GM12878 (cell line): ENCODE measurements at regions not wholly inside any gene's neighbourhood (a gene's known extent, or its start where the extent isn't known, plus 50 kb on each side); places are given as distances from the start of the nearest gene placed in this dataset.

ENCODE experiments used
- ATAC-seq: fragments of 200-7000 bp; cut with Tn5 transposase; 3 replicates; pipeline ENCODE4 v1.9.1; 2020; ENCODE audit warnings: mild to moderate bottlenecking, moderate library complexity
- BruUV-seq: library from RNA; stranded (reverse); fragments of 400-500 nt; replicated peaks from 2 replicates; lab custom pipeline; 2021; lab: Mats Ljungman, UMichigan
- CTCF ChIA-PET: fragments of 300-600 bp; sonication (Branson Sonifier 250); formaldehyde crosslinking; extraction: SDS; loops from one replicate; lab custom pipeline; 2021; ENCODE audit warnings: inconsistent platforms; lab: Yijun Ruan, JAX
- POLR2A ChIA-PET: fragments of 350-600 bp; formaldehyde crosslinking; extraction: SDS; loops from one replicate; lab custom pipeline; 2021; ENCODE audit warnings: inconsistent platforms; lab: Charles Lee
- RAD21 ChIA-PET: fragments of 300-600 bp; sonication (Branson Sonifier 250); formaldehyde crosslinking; loops from one replicate; lab custom pipeline; 2023; ENCODE audit warnings: antibody characterized with exemption; ENCODE audit not compliant: unreplicated experiment; lab: Charles Lee
- SMC1A ChIA-PET: fragments of 300-600 bp; sonication (Branson Sonifier 250); formaldehyde crosslinking; loops from one replicate; lab custom pipeline; 2023; ENCODE audit not compliant: unreplicated experiment, uncharacterized antibody; lab: Charles Lee
- DNase-seq: peaks from one replicate; pipeline ENCODE4 v3.0.0-alpha.2; 2011; ENCODE audit warnings: low read depth, low spot score
- FAIRE-seq: peaks from 3 replicates; lab custom pipeline; 2011; peaks lifted over from hg19 to GRCh38; lab: Jason Lieb, UNC
- H2AFZ ChIP-seq: 2 replicates; pipeline ENCODE4 v1.6.0; 2011; ENCODE audit warnings: low read depth, low read length, control low read depth; ENCODE audit not compliant: control insufficient read depth
- H3K27ac ChIP-seq: 2 replicates; pipeline ENCODE4 v1.5.1; 2011; ENCODE audit warnings: control low read depth; ENCODE audit not compliant: control insufficient read depth, insufficient read depth
- H3K27me3 ChIP-seq, 2 experiments: replicated peaks in 1 of 2; 2 replicates each; pipeline versions ENCODE4 v1.6.0 to v1.6.1; 2011; ENCODE audit warnings: low read length in 1 of 2; ENCODE audit not compliant: control insufficient read depth in 2 of 2, insufficient read depth in 2 of 2
- H3K36me3 ChIP-seq, 2 experiments: 2 replicates each; pipeline ENCODE4 v1.5.1; 2011; ENCODE audit warnings: low read length in 1 of 2; ENCODE audit not compliant: control insufficient read depth in 2 of 2, insufficient read depth in 2 of 2
- H3K4me1 ChIP-seq: 2 replicates; pipeline ENCODE4 v1.6.1; 2011; ENCODE audit warnings: mild to moderate bottlenecking, low read length, moderate library complexity, mixed read lengths; ENCODE audit not compliant: control insufficient read depth, insufficient read depth
- H3K4me2 ChIP-seq: 2 replicates; pipeline ENCODE4 v1.6.0; 2011; ENCODE audit warnings: control low read depth; ENCODE audit not compliant: control insufficient read depth, insufficient read depth
- H3K4me3 ChIP-seq: fragments of 200-600 bp; sonication (generic); 2 replicates; pipeline ENCODE4 v1.5.1; 2016
- H3K79me2 ChIP-seq: 2 replicates; pipeline ENCODE4 v1.6.0; 2011; ENCODE audit warnings: low read length; ENCODE audit not compliant: control insufficient read depth, insufficient read depth
- H3K9ac ChIP-seq: 2 replicates; pipeline ENCODE4 v1.8.0; 2011; ENCODE audit warnings: low read length, control low read depth, mixed read lengths; ENCODE audit not compliant: control insufficient read depth, insufficient read depth
- H3K9me3 ChIP-seq: replicated peaks from 3 replicates; pipeline ENCODE4 v1.5.1; 2011; ENCODE audit warnings: mild to moderate bottlenecking, low read length; ENCODE audit not compliant: control insufficient read depth, insufficient read depth
- H4K20me1 ChIP-seq: 2 replicates; pipeline ENCODE4 v1.6.0; 2011; ENCODE audit not compliant: control insufficient read depth, insufficient read depth
- BHLHE40 ChIP-seq, 2 experiments: fragments of 450-650 bp in 1 of 2; IDR thresholded peaks; 2 replicates each; pipeline ENCODE4 v1.6.1; 2011 to 2017; ENCODE audit warnings: low read depth in 2 of 2, borderline replicate concordance in 1 of 2, improper control_type of control experiment in 1 of 2, low read length in 1 of 2, mild to moderate bottlenecking in 1 of 2
- BRCA1 ChIP-seq: IDR thresholded peaks from 2 replicates; pipeline ENCODE4 v1.6.1; 2011; ENCODE audit warnings: low read depth, low read length, improper control_type of control experiment
- CEBPB ChIP-seq, 2 experiments: fragments of 150-350 bp in 1 of 2; IDR thresholded peaks; 2 replicates each; pipeline ENCODE4 v1.6.1; 2012 to 2014; ENCODE audit warnings: low read depth in 2 of 2, low read length in 2 of 2, borderline replicate concordance in 1 of 2, inconsistent platforms in 1 of 2
- CHD1 ChIP-seq: IDR thresholded peaks from 2 replicates; pipeline ENCODE4 v1.6.1; 2012; ENCODE audit warnings: low read depth, low read length, improper control_type of control experiment
- CHD4 ChIP-seq: fragments of 200-600 bp; sonication (generic); IDR thresholded peaks from 2 replicates; pipeline ENCODE4 v1.6.1; 2016; ENCODE audit warnings: mild to moderate bottlenecking
- HDAC2 ChIP-seq: fragments of 200-600 bp; sonication (generic); IDR thresholded peaks from 2 replicates; pipeline ENCODE4 v1.6.1; 2017
- MYC ChIP-seq: IDR thresholded peaks from 2 replicates; pipeline ENCODE4 v1.6.1; 2011; ENCODE audit warnings: mild to moderate bottlenecking, low read length, moderate library complexity, inconsistent platforms; ENCODE audit not compliant: insufficient read depth, insufficient replicate concordance, insufficient read length, severe bottlenecking
- NFIC ChIP-seq: IDR thresholded peaks from 2 replicates; pipeline ENCODE4 v1.6.1; 2012; ENCODE audit warnings: low read depth, mild to moderate bottlenecking, inconsistent platforms, low read length, moderate library complexity
- SMARCA5 ChIP-seq: fragments of 450-650 bp; IDR thresholded peaks from 2 replicates; pipeline ENCODE4 v1.6.1; 2017; ENCODE audit warnings: mild to moderate bottlenecking
- SMC3 ChIP-seq: IDR thresholded peaks from 2 replicates; pipeline ENCODE4 v1.6.1; 2011; ENCODE audit warnings: low read length, improper control_type of control experiment, borderline replicate concordance
- SUPT20H ChIP-seq: IDR thresholded peaks from 2 replicates; pipeline ENCODE4 v1.6.1; 2011; ENCODE audit warnings: low read depth, mild to moderate bottlenecking, low read length, moderate library complexity, borderline replicate concordance; ENCODE audit not compliant: control insufficient read depth
- ZNF622 ChIP-seq: fragments of 450-650 bp; IDR thresholded peaks from 2 replicates; pipeline ENCODE4 v1.6.1; 2017; ENCODE audit warnings: mild to moderate bottlenecking, inconsistent platforms
- WGBS: methylation state at CpG from one replicate; pipeline ENCODE4 v1.1.6; 2016; ENCODE audit warnings: low lambda C conversion rate; ENCODE audit not compliant: insufficient replicate concordance, insufficient coverage; ENCODE audit errors: missing lambda C conversion rate; 5-methylcytosine and 5-hydroxymethylcytosine counted together
- in situ Hi-C: fragments of 300-500 bp; cut with MboI; formaldehyde crosslinking; loops from 9 replicates; pipeline ENCODE4 v1.14.3; 2018; ENCODE audit warnings: mixed read lengths
- intact Hi-C: fragments of 100-400 bp; cut with micrococcal nuclease; formaldehyde crosslinking; loops from one replicate; pipeline ENCODE4 v1.14.2; 2022; ENCODE audit not compliant: unreplicated experiment
- TF ChIP-seq, protein P1 (sequence below): fragments of 450-650 bp; formaldehyde crosslinking; IDR thresholded peaks from 2 replicates; pipeline ENCODE4 v1.4.0; 2022; ENCODE audit warnings: mild to moderate bottlenecking, moderate library complexity
- TF ChIP-seq, protein P2 (sequence below): IDR thresholded peaks from 2 replicates; pipeline ENCODE4 v1.6.1; 2011; ENCODE audit warnings: mild to moderate bottlenecking, low read depth, low read length, moderate library complexity; ENCODE audit not compliant: insufficient replicate concordance
- TF ChIP-seq, protein P3 (sequence below): IDR thresholded peaks from 2 replicates; pipeline ENCODE4 v1.6.1; 2012; ENCODE audit warnings: low read depth, low read length, improper control_type of control experiment
- TF ChIP-seq, protein P4 (sequence below): fragments of 450-650 bp; IDR thresholded peaks from 2 replicates; pipeline ENCODE4 v1.6.1; 2017; ENCODE audit warnings: low read depth, mild to moderate bottlenecking, moderate library complexity

DNA sequence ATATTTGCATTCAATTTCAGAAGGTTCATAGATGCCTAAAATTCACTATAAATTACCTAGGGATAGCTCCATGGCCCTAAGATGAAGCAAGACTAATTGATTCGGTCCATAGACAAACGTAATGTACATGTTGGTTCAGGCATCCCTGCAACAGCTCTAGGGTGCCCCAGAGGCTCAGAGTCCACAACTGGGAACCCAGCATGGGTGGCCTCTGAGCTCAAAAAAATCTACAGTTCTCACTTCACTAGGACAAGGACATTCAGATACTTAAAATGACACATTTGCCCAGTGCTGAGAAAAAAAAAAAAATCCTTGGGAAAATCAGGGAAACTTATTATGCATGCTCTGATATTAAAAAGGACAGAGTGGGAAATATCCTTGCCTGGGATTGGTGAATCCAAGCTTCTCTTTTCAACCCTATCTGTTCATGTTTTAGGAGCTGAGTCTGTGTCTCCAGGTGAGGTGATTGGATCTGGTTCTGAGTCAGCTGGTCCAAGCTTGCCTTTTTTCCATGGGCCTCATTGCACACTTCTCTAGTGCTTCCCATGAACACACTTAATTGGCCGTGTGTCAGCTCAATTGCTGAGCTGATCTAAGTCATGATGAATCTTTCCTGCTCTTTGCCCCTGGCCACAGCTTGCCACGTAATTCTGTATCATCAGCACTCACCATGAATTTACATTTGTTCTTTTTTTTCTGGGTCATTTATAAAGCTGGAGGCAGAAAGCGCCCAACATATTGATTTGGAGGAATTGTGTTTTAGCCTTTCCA, 116.3 kb upstream of the RCN1 start:
- no peak for ATAC-seq
- FAIRE-seq, result no peak
- CTCF ChIA-PET, result interaction anchor here (1.4 to 3.5 kb wide), 3 partner anchors 17 to 202 kb away, joined by 4 to 19 read pairs (median 4); no protein-coding TSS in a partner anchor
- H3K27ac ChIP-seq, result no peak overlapping the region
- WGBS, result 20% methylated on average over 5 of the region's 5 CpGs
- SMC1A ChIA-PET, result interaction anchor here (0.9 to 3.8 kb wide), 5 partner anchors 16 to 868 kb away, joined by 3 to 17 read pairs (median 5); no protein-coding TSS in a partner anchor
- H4K20me1 ChIP-seq, result no peaks in the 10 kb centered on the region
- H3K27me3 ChIP-seq, result peaks cover 0 to 2% of the 10 kb centered on the region in 2 experiments; a peak in 1 of 4 replicates
- intact Hi-C loops, result no loop called here
- H3K4me2 ChIP-seq, result no peak overlapping the region
- no peak overlapping the region for H2AFZ ChIP-seq
- no peaks in the 10 kb centered on the region for H3K79me2 ChIP-seq
- no peak for TF ChIP-seq MYC
- TF ChIP-seq, protein P1, sequence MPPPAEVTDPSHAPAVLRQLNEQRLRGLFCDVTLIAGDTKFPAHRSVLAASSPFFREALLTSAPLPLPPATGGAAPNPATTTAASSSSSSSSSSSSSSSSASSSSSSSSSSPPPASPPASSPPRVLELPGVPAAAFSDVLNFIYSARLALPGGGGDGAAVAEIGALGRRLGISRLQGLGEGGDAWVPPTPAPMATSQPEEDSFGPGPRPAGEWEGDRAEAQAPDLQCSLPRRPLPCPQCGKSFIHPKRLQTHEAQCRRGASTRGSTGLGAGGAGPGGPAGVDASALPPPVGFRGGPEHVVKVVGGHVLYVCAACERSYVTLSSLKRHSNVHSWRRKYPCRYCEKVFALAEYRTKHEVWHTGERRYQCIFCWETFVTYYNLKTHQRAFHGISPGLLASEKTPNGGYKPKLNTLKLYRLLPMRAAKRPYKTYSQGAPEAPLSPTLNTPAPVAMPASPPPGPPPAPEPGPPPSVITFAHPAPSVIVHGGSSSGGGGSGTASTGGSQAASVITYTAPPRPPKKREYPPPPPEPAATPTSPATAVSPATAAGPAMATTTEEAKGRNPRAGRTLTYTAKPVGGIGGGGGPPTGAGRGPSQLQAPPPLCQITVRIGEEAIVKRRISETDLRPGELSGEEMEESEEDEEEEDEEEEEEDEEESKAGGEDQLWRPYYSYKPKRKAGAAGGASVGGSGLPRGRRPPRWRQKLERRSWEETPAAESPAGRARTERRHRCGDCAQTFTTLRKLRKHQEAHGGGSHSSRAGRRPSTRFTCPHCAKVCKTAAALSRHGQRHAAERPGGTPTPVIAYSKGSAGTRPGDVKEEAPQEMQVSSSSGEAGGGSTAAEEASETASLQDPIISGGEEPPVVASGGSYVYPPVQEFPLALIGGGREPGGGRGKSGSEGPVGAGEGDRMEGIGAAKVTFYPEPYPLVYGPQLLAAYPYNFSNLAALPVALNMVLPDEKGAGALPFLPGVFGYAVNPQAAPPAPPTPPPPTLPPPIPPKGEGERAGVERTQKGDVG, result no peak
- TF ChIP-seq BHLHE40 (IDR thresholded peaks at IDR 0.05; ENCODE audit: borderline replicate concordance in 1 of 2, low read depth in 2 of 2, low read length in 1 of 2), result no peak
- no peak for TF ChIP-seq CHD4
- no peak for TF ChIP-seq SMARCA5
- no peak for TF ChIP-seq NFIC
- TF ChIP-seq HDAC2, result no peak
- TF ChIP-seq CEBPB (IDR thresholded peaks at IDR 0.05; ENCODE audit: borderline replicate concordance in 1 of 2, low read depth in 2 of 2, low read length in 2 of 2), result no peak
- no peak for TF ChIP-seq ZNF622
- TF ChIP-seq, protein P2, sequence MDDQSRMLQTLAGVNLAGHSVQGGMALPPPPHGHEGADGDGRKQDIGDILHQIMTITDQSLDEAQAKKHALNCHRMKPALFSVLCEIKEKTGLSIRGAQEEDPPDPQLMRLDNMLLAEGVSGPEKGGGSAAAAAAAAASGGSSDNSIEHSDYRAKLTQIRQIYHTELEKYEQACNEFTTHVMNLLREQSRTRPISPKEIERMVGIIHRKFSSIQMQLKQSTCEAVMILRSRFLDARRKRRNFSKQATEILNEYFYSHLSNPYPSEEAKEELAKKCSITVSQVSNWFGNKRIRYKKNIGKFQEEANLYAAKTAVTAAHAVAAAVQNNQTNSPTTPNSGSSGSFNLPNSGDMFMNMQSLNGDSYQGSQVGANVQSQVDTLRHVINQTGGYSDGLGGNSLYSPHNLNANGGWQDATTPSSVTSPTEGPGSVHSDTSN, result no peak
- TF ChIP-seq, protein P3, sequence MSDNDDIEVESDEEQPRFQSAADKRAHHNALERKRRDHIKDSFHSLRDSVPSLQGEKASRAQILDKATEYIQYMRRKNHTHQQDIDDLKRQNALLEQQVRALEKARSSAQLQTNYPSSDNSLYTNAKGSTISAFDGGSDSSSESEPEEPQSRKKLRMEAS, result no peak
- no peak for TF ChIP-seq SMC3
- no peak for TF ChIP-seq CHD1
- no peak for TF ChIP-seq BRCA1
- TF ChIP-seq SUPT20H, result no peak
- TF ChIP-seq, protein P4, sequence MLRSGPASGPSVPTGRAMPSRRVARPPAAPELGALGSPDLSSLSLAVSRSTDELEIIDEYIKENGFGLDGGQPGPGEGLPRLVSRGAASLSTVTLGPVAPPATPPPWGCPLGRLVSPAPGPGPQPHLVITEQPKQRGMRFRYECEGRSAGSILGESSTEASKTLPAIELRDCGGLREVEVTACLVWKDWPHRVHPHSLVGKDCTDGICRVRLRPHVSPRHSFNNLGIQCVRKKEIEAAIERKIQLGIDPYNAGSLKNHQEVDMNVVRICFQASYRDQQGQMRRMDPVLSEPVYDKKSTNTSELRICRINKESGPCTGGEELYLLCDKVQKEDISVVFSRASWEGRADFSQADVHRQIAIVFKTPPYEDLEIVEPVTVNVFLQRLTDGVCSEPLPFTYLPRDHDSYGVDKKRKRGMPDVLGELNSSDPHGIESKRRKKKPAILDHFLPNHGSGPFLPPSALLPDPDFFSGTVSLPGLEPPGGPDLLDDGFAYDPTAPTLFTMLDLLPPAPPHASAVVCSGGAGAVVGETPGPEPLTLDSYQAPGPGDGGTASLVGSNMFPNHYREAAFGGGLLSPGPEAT, result no peak
- TF ChIP-seq, all 136 proteins: peak for 0
- Histone ChIP-seq H3K4me1 (no peaks in the 10 kb centered on the region), H3K9me3 (no peaks in the 10 kb centered on the region; the same call in 2 of the 3 replicates), H3K4me3 (no peak overlapping the region), H3K36me3 (no peaks in the 10 kb centered on the region), H3K9ac (no peak overlapping the region)
- in situ Hi-C loops, result no loop called here
- ChIA-PET RAD21 (interaction anchor here (0.7 to 1.7 kb wide), 3 partner anchors 78 to 580 kb away, joined by 4 read pairs; no protein-coding TSS in a partner anchor), POLR2A (no interaction called here)
- BruUV-seq, result no TSS peak
- DNase-seq, result no peak
